GM21576 (cell line): ENCODE measurements at regions not wholly inside any gene's neighbourhood (a gene's known extent, or its start where the extent isn't known, plus 50 kb on each side); places are given as distances from the start of the nearest gene placed in this dataset.

Experiments used
- ATAC-seq: cut with Tn5 transposase; IDR thresholded peaks from one replicate; pipeline ENCODE4 v1.9.1; 2021; ENCODE audit warnings: mild to moderate bottlenecking, moderate library complexity; ENCODE audit not compliant: unreplicated experiment

DNA sequence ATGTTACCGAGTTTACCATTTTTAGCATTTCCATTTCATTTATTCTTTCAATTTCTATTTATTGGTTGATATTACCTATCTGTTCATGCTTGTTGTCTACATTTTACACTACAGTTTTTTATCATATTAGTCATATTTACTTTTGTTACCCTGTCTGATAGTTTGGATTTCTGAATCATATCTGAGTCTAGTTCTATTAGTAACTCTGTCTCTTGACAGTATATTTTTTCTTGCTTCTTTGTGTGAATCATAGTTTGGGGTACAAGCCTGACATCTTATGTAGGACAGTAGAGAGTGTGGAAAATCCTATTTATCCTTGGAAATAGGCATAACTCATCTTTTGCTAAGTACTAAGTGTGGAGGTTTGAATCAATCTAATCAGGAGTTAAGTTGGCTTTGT lies 263.9 kb upstream of the SESN3 start:
- no peak for ATAC-seq

- no peak for ATAC-seq
These were observed 263.2 kb upstream of the SESN3 start for GRCh38 chr11:95494167-95494566.

GRCh38 chr11:95490625-95491024 lies 259.6 kb upstream of the SESN3 start:
- ATAC-seq, result no peak

GRCh38 chr11:95487938-95488337 lies 256.9 kb upstream of the SESN3 start:
- ATAC-seq, result no peak

DNA sequence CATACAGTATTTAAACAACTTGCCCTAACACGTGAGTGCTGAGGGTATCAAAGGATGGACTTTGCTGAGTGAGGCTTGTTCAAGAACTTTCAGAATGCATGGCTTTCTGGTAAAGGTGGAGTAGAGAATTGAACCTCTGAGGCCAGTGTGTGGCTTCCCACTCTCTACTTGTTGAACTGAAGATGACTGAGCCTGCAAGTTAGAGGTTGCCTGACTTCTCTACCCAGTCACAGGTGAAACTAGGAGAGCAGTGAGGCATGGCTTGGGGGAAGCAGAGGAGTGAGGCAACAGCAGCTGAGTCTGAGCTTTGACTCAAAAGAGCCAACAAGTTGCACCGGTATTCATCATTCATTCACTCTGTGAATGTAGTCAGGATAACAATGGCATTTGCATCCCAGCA lies 256.4 kb upstream of the SESN3 start:
- ATAC-seq, result peak; percentile 99

DNA sequence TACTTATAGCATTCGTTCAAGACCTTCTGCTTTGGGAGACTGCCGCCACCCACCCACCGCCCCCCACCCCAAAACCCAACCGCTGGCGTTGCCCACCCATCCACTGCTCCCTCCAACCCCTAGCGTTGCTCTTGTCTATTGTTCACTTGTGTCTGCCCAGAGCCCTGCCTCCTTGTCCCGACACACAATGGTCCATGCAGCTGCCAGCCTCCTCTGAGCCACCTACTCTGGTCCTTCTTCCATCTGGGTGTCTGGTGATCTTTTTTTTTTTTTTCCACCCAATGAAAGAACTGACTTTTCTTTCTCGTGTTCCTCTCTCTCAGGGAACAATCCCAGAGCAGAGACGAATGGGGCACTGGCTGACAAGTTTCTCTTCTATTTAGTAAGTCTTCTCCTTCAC lies 256.0 kb upstream of the SESN3 start:
- ATAC-seq, result no peak

DNA sequence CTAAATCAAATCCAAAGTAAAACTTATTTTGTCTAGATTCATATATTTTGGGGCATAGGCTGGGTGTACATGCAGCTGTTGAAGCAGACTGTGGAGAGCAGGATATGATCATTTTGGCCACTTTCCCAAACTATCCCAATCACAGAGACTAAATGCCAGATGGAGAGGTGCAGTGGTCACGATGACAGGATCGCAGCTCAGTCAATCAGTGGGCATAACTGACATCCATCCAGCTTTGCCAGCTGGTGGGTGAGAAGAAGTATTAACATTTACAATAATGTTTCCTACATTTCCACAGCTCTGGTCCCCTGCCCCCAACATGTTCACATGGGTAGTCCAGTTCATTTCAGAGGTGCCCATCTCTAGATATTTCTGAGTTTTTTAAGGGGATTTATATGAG lies 255.5 kb upstream of the SESN3 start:
- ATAC-seq, result no peak

DNA sequence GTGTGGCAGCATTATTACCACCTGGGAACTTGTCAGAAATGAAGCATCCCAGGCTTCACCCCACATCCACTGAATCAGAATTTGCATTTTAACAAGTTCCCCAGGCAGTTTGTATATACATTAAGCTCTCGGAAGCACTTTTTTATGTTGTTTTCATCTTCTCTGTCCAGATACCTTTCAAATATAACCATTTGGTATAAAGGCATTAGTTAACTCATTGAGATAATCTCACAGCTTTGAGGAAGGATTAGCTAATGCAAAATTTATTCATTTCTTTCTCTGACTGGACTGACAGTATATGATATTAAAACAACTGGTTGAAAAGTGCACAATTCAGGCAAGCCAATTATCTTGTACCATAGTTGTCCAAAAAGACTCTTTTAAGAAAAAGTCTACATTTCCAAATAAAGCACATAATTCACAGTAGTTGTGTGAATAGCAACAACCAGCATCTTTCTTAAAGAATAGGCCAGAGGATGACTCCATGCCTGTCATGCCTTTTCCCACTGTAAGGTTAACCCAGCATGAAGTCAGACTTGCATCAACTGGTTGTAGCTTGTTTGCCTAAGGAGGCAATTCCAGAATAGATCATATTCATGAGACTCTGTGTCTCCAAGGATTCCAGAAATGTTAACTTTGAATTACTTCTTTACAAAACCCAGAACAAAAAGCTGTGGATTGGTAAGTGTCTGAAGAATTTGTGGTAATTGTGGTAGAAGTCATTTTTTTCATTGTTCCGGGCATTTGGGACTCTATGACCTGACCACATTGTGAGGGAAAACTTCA lies 254.3 kb upstream of the SESN3 start:
- no peak for ATAC-seq

GRCh38 chr11:95483339-95483738 lies 252.3 kb upstream of the SESN3 start:
- ATAC-seq, result no peak

DNA sequence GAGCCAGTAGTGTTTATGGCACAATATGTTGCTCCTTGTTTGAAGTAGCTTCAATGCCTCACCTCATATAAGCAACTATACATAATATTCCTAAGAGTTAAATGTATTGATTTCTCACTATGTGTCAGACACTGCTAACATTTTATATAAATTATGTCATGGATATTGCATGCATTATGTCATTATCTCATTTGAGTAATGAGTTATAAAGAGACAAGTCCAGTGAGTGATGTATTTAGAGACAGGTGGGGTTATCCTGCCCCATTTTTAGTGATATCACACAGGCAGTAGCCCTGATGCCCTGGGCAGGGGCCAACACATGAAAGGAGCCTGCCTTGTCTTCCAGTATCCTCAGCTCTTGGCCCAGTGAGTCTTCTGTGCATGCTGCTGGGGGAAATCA lies 247.0 kb upstream of the SESN3 start:
- no peak for ATAC-seq

- ATAC-seq, result no peak
These were observed 238.3 kb upstream of the SESN3 start for GRCh38 chr11:95469258-95469657.

DNA sequence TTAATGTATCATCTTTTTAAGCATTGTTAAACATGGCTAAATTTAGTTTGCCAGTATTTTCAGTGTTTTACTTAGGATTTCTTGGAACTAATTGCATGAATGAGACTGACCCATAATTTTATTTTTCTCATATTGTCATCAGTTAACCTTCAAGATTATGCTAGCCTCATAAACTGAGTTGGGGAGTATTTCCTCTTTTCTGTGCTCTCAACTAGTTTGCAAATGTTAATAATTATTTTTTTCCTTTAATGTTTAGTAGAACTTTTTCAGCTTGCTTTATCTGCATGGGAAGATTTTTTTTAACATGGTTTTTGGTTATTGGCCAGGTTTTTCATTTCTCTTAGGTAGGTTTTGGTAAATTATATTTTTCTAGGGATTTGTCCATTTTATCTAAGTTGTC lies 235.4 kb upstream of the SESN3 start:
- no peak for ATAC-seq

GRCh38 chr11:95465887-95466286 lies 234.9 kb upstream of the SESN3 start:
- no peak for ATAC-seq

GRCh38 chr11:95461858-95462257 lies 230.9 kb upstream of the SESN3 start:
- no peak for ATAC-seq

DNA sequence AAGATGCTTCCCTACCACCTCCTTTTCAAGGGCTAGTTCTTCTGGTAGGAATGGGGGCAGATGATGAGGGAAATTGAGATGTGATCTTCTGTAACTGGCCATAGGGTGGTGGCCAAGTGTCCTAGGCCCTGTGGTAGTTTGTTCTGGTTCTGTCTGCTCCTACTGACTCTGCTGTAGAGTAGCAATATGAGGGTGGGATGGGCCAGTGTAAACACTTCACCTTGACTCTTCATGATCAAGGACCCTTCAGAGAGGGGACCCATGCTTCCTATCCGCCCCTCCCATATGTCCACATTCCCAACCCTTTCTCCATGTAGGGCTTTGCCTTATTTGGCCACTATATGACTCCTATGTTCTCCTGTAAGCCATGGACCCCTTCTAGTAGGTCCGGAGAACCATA lies 230.3 kb upstream of the SESN3 start:
- ATAC-seq, result no peak

DNA sequence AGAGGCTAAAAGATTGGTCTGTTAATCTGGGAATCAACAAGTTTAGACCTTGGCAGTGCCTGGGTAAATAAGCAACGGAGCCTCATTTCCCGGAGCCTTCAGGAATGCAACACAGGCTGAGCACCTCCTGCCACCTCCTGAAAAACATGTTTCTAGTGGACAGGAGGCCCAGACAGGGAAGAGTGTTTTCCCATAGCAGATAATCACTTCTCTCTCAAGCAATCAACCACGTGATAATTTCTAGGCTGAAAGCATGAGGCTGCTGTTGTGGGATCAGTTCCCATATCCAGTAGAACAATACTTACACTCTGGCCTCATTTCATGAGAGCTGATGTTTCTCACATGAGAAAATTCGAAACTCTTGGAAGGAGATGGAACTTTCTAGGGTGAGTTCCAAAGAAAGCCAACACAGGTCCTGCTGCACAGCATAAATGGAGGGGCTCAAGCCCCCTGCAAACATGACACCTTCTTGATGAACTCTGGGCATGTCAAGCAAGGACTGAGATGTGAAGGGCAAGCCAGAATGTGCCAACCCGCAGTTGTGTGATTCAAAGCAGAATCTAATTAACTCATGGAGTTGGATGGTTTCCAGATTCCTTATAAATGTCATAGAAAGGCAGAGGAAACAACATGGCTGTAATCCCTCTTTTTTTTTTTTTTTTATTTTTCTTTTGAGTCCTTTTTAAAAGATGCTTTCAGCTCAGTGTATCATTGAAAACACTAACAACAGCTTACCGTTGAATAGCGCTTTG lies 228.5 kb upstream of the SESN3 start:
- no peak for ATAC-seq

DNA sequence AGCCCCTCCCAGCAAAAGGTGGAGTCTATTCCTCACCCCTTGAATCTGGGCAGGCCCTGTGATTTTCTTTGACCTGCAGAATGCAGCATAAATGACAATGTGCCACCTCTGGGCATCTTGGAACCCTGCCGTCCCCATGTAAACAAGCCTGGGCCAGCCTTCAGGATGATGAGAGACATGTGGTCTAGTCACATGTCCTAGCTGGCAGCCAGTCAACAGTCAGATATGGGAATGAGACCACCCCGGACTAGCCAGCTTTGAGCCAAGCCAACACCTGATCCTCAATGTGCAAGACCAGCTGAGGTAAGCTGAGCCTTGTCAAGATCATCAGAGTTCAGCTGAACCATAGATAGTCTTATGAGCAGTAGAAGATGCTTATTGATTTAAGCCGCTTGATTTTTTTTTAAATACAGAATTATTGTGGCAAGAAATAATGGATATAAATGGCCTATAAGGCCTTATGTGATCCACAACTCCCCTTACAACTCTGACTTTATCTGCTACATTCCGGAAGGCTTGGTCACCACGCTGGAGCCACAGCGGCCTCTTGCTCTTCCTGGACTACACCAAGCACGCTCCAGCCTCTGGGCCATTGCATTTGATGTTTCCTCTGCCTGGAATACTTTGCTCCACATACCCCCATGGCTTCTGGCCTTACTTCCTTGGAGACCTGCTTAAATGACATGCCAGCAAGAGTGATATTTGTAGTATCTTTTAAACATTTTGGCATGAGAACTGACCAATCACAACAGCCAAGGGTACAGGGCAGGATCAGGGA lies 225.9 kb upstream of the SESN3 start:
- ATAC-seq, result no peak

- no peak for ATAC-seq
These were observed 224.4 kb upstream of the SESN3 start for GRCh38 chr11:95455228-95455970.

- ATAC-seq, result no peak
These were observed 222.7 kb upstream of the SESN3 start for GRCh38 chr11:95453616-95454171.

DNA sequence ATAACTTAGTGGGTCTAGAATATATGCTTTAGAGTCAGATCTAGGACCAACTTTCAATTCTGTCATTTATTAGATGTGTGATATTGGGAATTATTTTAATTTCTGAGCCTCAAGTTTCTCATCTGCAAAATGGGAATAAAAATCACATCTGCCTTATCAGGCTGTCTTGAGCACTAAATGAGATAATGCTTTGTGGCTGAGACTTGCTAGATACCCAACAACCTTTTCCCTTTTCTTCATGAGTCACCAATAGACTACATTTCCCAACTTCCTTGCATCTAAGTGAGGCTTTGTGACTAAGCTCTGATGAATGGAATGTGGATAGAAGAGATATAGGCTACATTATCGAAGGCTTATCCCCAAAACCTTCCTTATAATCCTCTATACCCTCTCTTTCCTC lies 220.7 kb upstream of the SESN3 start:
- no peak for ATAC-seq

- ATAC-seq, result no peak
These were observed 220.3 kb upstream of the SESN3 start for GRCh38 chr11:95451261-95451660.
